SHP77 treated with DMSO at 0.1 percent for 48 hours (cell line): ENCODE measurements at regions not wholly inside any gene's neighbourhood (a gene's known extent, or its start where the extent isn't known, plus 50 kb on each side); places are given as distances from the start of the nearest gene placed in this dataset.
"Not testable (repeated sequence)": the region's sequence is repeated elsewhere in the genome, so short reads cannot be mapped to it uniquely, and the experiment has no call there.

Experiments
- DNase-seq: peaks from one replicate; lab custom pipeline; 2025; lab: John Stamatoyannopoulos, UW

DNA sequence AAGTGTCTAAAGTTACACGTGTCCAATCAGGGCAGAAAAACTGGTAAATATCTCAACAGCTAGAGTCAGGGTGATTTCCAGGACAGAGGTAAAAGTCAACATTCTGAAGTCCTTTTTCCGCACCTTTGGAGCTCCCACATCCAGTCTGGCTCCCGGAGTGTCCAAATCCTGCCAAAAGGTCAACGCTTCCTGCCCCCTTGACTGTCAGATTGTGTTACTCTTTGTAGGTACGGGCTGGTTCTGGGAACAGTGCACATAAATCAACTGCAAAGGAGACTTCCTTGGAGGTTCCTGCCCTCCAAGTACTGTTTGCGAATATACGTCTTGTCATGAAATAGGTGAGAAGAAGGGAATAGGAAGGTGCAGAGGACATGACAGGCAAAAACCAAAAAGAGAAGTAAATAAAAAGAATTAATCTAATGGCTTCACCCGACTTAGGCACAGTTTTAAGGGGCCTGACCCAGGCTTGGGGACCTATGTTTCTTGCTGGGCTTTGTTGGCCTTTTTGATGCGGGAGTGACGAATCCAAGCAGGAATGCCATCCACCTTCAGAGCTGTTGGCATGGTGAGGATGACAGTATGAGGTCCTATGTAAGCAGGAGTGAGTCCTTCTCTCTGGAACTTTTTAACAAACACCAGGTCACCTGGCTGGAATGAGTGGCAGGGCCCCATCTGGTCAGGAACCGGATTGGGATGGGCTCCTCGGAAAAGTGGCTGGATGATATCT, 155.4 kb downstream of the TRIM27 start:
- no peak for DNase-seq

DNA sequence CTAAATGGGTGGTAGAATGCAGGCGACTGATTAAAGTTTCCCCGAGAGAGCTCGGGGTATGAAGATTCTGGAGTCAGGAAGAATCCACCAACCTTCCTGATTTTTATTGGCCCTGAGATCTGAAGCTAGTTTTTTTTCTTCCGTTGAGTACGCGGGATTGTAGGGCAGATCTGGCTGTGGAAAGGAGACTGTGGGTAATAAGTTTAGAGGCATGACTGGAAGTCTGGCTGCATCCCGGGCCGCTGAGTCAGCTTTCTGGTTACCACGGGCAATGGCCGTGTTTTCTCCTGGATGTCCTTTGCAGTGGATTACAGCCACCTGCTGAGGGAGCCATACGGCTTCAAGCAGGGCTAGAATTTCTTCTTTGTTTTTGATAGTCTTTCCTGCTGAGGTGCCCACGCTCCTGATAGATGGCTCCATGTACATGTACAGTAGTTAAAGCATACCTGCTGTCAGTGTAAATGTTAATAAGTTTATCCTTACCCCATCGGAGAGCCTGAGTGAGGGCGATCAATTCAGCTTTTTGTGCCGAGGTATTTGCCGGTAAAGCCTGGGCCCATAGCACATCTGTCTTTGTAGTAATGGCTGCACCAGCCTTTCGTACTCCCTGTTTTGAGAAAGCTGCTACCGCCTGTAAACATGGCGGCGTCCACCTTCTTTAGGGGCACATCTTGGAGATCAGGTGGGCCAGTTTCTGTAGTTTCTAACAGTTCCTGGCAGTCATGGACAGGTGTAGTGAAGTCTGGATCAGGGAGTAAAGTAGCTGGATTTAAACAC, 154.0 kb downstream of the TRIM27 start:
- DNase-seq = no peak

DNA sequence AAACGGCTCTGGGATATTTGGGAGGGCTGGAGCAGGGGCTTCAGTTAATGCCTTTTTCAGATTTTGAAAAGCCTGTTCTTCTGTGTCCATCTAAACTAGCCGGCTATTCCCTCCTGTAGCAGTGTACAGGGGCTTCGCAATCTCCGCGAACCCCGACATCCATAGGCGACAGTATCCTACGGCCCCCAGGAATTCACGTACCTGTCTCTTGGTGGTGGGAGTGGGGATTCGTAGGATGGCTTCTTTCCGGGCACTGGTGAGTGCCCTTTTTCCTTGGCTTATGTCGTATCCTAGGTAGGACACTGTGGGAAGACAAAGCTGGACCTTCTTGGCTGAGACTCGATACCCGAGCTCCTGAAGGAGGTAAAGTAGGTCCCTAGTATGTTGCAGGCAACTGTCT, 153.1 kb downstream of the TRIM27 start:
- DNase-seq = no peak

DNA sequence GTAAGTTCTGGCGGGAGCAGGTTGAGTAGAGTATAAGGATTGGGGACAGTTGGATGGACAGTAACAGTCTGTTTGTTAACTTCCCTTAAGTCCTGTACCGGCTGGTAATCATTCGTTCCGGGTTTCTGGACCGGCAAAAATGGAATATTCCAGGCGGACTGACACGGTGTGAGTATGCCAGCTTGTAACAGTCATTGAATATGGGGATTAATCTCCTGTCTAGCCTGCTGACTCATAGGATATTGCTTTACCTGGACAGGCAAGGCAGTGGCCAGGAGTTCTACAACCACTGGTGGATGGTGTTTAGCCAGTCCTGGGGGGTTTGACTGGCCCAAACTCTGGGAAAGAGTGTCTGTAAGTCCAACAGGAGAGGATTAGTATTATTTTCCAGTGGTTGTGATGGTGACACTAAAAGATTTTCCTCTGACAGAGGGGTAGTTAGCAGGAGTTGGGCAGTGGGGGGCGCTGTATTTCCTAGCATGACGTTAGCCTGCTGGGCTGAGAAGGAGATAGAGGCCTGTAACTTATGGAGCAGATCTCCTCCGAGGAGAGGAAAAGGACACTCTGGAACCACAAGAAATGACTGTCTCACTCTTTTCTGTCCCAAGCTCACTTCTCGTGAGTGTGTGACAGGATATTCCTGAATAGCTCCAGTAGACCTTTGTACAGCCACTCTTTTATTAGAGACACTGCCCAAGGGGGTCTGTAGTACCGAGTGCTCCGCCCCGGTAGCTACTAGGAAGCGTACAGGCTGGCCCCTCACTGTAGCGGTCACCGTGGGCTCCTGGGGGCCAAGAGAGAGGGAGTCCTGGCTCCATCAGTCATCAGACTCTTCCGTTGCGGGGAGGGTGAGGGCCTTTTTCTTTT, 152.2 kb downstream of the TRIM27 start:
- DNase-seq = no peak

DNA sequence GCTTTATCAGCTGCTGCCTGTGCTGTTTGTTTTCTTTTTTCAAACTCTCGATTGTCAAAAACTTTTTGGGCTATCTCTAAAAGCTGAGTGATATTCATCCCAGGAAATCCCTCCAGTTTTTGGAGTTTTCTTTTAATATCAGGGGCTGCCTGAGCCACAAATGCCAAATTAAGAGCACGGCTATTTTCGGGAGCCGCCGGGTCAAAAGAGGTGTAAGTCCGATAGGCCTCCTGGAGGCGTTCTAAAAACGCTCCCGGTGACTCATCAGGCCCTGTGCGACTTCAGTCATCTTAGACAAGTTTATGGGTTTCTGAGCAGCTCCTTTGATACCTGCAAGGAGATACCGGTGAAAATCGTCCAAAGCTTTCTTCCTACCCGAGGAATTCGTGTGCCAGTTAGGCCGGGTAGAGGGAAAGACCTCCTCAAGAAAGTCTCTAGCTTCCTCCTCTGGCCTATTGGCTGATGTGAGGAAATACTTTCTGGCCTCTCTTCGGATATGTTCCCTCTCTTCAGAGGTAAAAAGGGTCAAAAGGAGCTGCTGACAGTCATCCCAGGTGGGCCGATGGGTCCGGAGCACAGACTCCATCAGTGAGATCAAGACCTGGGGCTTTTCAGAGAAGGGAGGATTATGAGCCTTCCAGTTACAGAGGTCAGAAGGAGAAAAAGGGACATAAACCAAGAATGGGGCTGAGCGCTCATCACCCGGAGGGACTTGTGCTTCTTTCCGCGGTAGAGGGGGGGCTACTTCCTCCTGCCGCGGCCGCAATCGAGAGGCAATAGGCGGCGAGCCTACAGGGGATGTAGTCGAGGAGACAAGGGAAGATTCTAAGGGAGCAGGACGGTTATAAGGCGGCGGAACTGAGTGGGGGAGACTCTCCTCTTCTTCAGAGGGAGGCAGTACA, 151.1 kb downstream of the TRIM27 start:
- DNase-seq = no peak

DNA sequence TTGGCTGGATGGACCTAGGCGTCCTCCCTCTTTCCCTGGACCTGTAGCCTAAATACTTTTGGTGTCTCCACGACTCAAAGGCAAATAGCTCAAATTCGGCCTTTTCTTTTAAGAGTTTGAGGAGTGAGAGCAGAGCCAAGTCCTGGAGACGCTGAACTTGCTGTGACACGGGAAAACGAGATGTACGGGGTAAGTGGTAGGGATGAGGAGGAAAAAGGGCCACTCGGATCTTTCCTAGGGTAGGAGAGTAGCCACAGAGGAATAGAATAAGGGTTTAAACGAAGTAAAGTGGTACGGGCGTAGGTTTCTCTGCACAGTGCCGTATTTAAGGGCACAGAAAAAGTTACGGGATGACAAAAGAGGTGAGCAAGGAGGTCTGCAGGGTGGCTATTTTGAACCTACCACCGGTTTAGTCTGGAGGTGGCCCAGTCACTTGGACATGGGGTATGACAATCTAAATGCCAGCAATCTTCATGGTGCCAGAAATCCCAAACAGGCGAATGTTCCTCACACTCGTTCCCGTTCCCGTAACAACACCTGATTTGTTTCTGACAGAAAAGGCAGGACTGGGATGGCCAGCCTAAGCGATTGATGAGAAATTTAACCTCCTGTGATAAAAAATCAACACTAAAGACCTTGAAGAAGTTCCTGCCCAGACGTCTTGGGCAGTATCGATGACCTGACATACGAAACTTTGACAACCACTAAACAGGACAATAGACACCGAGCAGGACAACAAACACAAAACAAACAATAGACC, 149.3 kb downstream of the TRIM27 start:
- no peak for DNase-seq

DNA sequence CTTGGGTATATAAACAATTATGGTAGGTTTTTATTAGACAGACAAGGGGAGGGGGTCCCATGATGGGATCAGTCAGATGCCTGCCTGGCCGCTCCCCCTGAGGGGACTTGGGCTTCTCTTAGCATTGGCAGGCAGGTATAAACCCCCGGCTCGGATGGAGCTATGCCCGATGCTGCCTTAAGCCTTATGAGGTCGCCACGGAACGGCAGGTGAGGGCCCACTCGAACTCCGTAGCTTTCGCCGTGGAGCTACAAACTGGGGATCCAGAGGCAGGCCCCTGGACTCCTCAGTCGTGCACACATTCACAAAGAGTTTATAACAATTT, 148.8 kb downstream of the TRIM27 start:
- no peak for DNase-seq

DNA sequence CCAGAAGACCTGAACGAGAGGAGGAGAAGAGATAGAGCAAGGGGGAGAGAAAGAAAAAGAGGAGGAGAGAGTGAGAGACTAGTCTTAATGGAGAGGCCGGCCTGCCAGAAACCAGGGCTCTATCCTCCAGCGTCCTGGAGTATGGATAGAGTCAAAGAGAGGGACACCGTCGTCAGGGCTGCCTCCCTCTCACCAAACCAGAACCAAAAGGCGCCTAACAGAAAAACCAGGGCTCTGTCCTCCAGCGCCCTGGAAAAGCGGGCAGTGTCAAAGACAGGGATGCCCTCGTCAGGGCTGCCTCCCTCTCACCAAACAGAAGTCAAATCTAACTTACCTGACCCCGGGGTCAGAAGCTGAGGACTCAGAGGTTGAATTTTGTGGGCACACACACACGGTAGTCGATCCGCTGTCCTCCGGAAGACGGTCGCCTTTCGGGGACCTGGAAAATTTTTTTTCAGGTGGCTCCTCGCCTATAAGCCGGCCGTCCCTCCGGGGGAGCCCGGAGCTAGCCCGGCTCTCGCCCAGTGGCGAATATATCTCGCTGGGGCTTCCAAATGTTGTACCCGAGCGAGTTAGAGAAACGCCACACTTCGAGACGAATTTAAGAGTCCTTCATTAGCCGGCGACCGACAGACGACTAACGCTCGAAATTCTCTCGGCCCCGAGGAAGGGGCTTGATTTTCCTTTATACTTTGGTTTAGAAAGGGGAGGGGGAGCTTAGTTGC, 148.2 kb downstream of the TRIM27 start:
- DNase-seq = no peak

DNA sequence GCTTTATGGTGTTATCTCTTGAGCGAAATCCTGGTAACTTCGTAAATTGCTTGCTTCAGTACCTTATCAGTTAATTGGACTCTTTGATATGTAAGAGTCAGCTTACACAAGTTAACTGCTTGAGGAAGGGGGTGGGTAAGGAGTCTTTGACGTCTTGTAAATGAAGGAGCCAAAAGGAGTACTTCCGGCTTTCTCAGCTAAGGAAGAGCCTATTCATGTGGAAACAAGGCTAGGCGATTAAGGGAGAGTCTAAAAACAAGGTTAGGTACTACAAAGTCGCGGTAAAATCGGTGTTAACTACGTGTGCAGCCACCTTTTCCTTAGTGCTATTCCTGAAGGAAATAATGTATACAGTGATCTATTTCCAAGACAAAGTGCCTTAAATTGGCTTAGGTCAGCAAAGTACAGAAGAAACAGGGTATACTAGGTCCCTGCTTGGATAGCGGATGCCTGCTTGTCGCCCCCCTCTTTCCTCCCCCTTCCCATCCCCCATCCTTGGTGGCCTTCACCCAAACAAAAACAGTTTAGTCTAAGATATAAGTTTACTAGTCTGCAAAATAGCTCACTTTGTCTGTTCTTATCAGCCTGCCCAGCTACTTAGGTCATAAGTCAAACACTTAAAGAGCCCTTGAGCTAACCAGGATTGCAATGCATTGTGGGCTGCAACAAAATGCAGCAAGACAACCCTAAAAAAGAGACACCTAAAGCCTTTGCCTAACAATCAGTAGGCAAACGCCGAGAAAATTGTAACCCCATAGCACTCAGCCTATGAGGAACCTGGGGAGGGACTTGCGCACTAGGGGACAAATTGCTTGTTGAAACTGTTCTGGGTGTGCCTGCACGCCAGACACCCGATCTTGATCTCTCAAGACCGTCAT, 147.3 kb downstream of the TRIM27 start:
- no peak for DNase-seq

DNA sequence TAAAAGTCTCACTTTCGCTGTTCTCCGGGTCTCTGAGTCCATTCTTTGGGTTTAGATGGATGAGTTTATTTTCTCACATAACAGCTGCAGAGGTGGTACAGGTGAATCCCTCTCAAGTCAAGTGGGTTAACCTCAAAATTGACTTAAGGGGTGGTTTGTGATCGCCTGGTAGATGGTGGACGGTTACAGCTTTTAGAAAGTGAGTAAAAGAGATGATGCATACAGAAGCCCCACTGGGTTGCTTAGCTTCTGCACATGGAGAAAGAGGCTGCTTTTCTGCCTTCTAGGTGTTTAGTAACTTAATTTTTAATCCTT, 146.7 kb downstream of the TRIM27 start:
- no peak for DNase-seq

DNA sequence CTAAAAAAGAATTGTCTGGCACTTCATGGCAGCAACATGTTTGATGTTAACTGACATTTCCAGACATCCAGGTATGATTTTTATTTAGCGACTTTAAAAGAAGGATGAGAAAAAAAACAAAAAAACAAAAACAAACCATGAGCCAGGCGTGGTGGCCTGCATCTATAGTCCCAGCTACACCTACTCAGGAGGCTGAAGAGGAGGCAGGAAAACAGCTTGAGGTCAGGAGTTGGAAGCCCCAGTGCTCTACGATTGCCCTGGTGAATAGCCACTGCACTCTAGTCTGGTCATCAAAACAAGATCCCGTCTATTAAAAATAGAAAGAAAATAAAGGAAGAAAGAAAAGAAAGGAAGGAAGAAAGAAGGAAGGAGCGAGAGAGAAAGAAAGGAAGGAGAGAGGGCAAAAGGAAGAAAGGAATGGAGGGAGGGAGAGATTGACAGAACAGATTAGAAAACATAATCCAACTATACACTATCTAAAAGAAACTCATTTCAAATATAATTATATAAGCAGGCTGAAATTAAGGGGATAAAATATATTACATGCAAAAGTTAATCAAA, 141.6 kb downstream of the TRIM27 start:
- no peak for DNase-seq

DNA sequence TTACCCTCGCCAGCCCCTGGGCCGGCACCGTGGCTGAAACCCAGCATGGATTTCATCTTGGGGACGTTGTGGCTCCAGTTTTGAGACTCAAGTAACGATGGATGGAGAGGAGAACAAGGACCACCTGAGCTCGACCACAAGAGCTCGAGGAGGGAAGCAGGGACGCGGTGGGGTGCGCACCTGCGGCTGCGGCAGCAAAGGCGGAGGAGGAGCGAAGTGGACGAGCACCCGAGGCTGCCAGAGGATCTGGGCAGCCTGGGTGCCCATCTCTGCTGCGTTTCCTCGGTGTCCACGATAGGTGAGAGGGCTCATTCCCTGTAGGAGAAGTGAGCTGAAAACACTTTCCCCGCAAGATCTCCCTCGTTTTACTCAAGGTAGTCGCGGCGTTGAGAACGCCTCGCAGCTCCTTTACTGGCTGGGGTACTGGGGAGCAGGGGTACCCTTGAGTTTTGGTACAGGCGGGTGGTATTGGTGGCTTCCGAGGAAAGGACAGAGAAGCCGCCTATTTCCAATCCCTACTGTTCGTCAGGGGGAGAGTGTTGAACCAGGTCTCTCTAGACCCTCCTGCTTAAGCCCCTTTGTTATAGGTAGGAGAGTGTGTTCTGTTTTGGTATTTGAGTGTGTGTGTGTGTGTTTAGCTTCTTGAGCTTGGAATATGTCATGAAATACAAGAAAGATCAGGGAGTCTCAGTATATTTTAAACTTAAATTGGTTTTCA, 137.7 kb downstream of the TRIM27 start:
- DNase-seq = no peak

DNA sequence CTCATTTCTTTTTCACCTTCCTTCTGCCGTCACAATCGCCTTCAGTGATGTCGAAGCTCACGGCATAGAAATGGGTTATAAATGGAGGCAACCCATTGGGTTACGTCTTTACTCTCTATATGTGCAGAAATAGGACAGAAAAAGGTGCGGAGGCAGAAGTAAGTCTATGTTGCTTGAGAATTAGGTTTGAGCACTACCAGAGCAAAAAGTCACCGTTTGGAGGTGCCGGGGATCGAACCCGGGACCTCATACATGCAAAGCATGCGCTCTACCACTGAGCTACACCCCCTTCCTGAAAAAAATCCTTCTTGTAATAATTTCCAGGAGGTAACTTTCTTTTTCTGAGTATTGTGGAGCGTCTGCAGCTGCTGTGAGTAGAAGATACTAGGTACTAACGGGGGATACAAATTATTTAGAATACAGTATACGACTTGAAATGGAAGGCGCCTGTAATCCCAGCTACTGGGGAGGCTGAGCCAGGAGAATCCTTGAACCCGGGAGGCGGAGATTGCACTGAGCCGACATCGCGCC, 134.2 kb downstream of the TRIM27 start:
- peak; percentile 44 for DNase-seq

DNA sequence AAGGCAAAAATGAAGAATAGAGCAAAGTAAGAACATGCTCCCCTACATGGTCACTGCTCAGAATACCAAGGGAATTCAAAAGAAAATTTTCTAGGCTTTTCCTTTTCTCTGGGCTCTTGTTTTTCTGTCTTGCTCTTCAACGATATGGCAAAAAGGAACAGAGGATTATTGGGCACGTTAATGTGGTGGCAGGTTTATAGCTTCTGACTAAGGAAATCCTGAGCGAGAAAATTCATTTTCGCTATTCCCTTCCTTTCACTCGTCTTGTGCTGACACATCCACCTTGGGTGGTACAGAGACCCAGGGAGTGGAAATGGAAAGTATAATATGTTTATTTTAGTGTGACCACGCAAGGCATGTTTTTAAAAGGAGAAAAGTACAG, 132.8 kb downstream of the TRIM27 start:
- DNase-seq = no peak

DNA sequence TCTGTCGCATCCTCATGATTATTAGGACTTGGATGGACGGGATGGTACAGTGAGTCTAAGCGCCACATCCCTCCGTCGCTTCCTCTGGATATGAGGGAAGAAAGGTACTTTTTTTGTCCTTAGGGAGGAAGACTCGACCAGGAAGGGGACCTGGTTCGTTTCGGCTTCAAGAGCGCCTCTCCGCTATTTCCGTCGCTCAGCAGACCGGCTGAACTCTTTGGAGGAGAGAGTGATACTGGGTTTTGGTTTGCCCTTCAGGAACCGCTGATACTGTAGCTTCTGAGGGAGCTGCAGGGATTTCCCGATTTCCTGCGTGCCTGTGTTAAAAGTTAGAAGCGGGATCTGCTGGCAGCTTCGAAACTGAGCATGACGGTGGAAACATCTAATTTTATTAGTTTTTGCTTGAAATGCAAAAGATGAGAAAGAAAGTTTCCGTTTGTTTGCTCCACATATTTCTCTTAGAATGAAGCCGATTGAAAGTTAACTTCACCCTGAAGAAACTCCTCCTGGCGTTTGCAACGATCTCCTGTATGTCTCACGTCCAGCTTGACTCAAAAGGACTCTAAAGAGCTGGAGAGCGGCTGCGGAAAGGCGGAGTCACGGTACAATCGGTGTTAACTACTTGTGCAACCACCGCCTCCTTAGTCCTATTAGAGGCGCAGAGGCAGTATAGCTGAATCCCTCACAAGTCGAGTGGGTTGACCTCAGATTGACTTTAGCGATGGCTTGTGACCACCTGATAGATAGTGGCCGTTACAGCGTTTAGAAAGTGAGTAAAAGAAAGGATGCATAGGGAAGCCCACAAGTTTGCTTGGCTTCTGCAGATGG, 129.4 kb downstream of the TRIM27 start:
- peak; percentile 16 for DNase-seq

DNA sequence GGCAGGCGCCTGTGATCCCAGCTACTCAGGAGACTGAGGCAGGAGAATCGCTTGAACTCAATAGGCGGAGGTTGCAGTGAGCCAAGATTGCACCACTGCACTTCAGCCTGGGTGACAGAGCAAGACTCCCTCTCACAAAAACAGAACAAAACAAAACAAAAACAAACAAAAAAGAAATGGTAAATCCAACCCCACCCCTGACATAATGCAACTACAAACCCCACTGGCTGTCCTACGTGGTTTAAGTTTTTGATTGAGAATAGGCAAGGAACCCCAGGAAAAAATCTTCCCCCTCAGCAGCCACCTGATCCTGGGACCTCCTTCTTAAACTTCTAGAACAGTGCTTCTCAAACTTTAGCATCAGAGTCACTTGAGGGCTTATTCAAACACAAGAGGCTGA, 123.1 kb downstream of the TRIM27 start:
- DNase-seq = not testable (repeated sequence)
